OCI-LY7 (cell line): ENCODE measurements at regions not wholly inside any gene's neighbourhood (a gene's known extent, or its start where the extent isn't known, plus 50 kb on each side); places are given as distances from the start of the nearest gene placed in this dataset.

Experiments used
- BruUV-seq: library from RNA; stranded (reverse); fragments of 400-500 nt; replicated peaks from 2 replicates; lab custom pipeline; 2021; lab: Mats Ljungman, UMichigan
- CTCF ChIA-PET: fragments of 300-600 bp; sonication (Branson Sonifier 250); formaldehyde crosslinking; loops from one replicate; lab custom pipeline; 2022; ENCODE audit warnings: antibody characterized with exemption; ENCODE audit not compliant: unreplicated experiment; lab: Charles Lee
- POLR2A ChIA-PET: fragments of 300-600 bp; sonication (Branson Sonifier 250); formaldehyde crosslinking; loops from one replicate; lab custom pipeline; 2022; ENCODE audit warnings: antibody characterized with exemption; lab: Charles Lee
- DNase-seq: peaks from one replicate; pipeline ENCODE4 v3.0.0-alpha.2; 2015; ENCODE audit warnings: low spot score
- H2AFZ ChIP-seq: fragments of 200-600 bp; sonication (generic), shearing (Covaris generic); 2 replicates; pipeline ENCODE4 v1.6.1; 2014; ENCODE audit warnings: mild to moderate bottlenecking, antibody characterized with exemption, low read length, moderate library complexity
- H3K27ac ChIP-seq: fragments of 200-600 bp; sonication (generic); 2 replicates; pipeline ENCODE4 v1.5.1; 2014; ENCODE audit warnings: mixed run types, low read depth, mild to moderate bottlenecking, moderate library complexity, low read length, inconsistent platforms; ENCODE audit not compliant: poor library complexity, severe bottlenecking
- H3K36me3 ChIP-seq: fragments of 200-600 bp; sonication (generic); 2 replicates; pipeline ENCODE4 v1.6.1; 2014; ENCODE audit warnings: mild to moderate bottlenecking, antibody characterized with exemption, low read length, moderate library complexity, mixed read lengths; ENCODE audit not compliant: insufficient read depth
- H3K4me1 ChIP-seq: fragments of 200-600 bp; sonication (generic); 2 replicates; pipeline ENCODE4 v1.5.1; 2014; ENCODE audit warnings: mild to moderate bottlenecking, low read length; ENCODE audit not compliant: insufficient read depth, poor library complexity, severe bottlenecking
- H3K4me2 ChIP-seq: fragments of 200-600 bp; sonication (generic); 2 replicates; pipeline ENCODE4 v1.6.1; 2014; ENCODE audit warnings: mild to moderate bottlenecking, low read length
- H3K4me3 ChIP-seq: fragments of 200-600 bp; sonication (generic); 2 replicates; pipeline ENCODE4 v1.5.1; 2014; ENCODE audit warnings: mild to moderate bottlenecking, low read depth, low read length; ENCODE audit not compliant: poor library complexity, severe bottlenecking
- H3K79me2 ChIP-seq: fragments of 200-600 bp; sonication (generic); 2 replicates; pipeline ENCODE4 v1.6.1; 2016; ENCODE audit warnings: low read depth, mild to moderate bottlenecking, low read length, moderate library complexity, mixed read lengths; ENCODE audit not compliant: insufficient read depth
- H3K9me2 ChIP-seq: fragments of 200-600 bp; sonication (generic); 2 replicates; pipeline ENCODE4 v1.6.1; 2016; ENCODE audit warnings: mild to moderate bottlenecking, low read length, mixed read lengths; ENCODE audit not compliant: insufficient read depth
- H3K9me3 ChIP-seq: fragments of 200-600 bp; sonication (generic); 2 replicates; pipeline ENCODE4 v1.6.1; 2014; ENCODE audit warnings: mild to moderate bottlenecking, mixed run types, low read length, mixed read lengths
- H4K20me1 ChIP-seq: fragments of 200-600 bp; sonication (generic); 2 replicates; pipeline ENCODE4 v1.6.1; 2014; ENCODE audit warnings: mild to moderate bottlenecking, antibody characterized with exemption, low read length, moderate library complexity, mixed read lengths; ENCODE audit not compliant: insufficient read depth
- EZH2phosphoT487 ChIP-seq: fragments of 200-600 bp; sonication (generic); IDR thresholded peaks from 2 replicates; pipeline ENCODE4 v1.6.1; 2018; ENCODE audit warnings: low read depth, borderline replicate concordance, mild to moderate bottlenecking, mixed run types, antibody characterized with exemption, low read length, moderate library complexity, mixed read lengths
- intact Hi-C: fragments of 100-400 bp; cut with micrococcal nuclease; formaldehyde crosslinking; loops from one replicate; pipeline ENCODE4 v1.10.0; 2022; ENCODE audit not compliant: unreplicated experiment
- TF ChIP-seq, protein P1 (sequence below): fragments of 200-600 bp; sonication (generic); conservative IDR thresholded peaks from 2 replicates; pipeline ENCODE4 v1.5.1; 2014; ENCODE audit warnings: mild to moderate bottlenecking, antibody characterized with exemption, low read length, moderate library complexity, mixed read lengths

DNA sequence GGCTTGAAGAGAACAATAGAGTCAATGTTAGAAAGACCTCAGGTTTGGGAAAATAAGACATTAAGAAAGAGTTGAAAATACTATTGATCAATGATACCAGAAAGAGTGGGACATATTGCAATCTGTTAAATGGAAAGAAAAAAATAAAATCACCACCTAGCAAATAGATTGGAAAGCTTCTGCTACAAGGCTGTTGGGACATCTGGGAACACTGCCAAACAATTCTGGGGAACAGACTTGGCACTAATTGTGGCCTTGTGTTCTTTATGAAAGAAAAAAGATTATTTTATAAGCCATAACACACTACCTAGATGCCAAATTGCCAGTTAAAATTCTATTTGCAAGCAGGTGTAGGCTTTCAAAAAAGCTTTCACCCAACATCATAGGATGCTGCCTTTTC lies 137.8 kb downstream of the TSEN15 start:
- intact Hi-C loops: no loop called here
- CTCF ChIA-PET: no interaction called here
- no peak for DNase-seq
- no peak overlapping the region for H3K27ac ChIP-seq
- H3K4me2 ChIP-seq: no peak overlapping the region
- TF ChIP-seq, protein P1, sequence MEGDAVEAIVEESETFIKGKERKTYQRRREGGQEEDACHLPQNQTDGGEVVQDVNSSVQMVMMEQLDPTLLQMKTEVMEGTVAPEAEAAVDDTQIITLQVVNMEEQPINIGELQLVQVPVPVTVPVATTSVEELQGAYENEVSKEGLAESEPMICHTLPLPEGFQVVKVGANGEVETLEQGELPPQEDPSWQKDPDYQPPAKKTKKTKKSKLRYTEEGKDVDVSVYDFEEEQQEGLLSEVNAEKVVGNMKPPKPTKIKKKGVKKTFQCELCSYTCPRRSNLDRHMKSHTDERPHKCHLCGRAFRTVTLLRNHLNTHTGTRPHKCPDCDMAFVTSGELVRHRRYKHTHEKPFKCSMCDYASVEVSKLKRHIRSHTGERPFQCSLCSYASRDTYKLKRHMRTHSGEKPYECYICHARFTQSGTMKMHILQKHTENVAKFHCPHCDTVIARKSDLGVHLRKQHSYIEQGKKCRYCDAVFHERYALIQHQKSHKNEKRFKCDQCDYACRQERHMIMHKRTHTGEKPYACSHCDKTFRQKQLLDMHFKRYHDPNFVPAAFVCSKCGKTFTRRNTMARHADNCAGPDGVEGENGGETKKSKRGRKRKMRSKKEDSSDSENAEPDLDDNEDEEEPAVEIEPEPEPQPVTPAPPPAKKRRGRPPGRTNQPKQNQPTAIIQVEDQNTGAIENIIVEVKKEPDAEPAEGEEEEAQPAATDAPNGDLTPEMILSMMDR: no peak
- TF ChIP-seq EZH2phosphoT487: no peak
- H3K79me2 ChIP-seq: no peaks in the 10 kb centered on the region
- no peaks in the 10 kb centered on the region for H3K4me1 ChIP-seq
- no peaks in the 10 kb centered on the region for H3K9me3 ChIP-seq
- no peak overlapping the region for H3K4me3 ChIP-seq
- POLR2A ChIA-PET: interaction anchor here (0.6 kb wide), 1 partner anchor 530 kb away, joined by 4 read pairs; no protein-coding TSS in a partner anchor
- BruUV-seq: no TSS peak
- H3K9me2 ChIP-seq: no peaks in the 10 kb centered on the region
- H4K20me1 ChIP-seq: no peaks in the 10 kb centered on the region
- H2AFZ ChIP-seq: no peak overlapping the region
- H3K36me3 ChIP-seq: no peaks in the 10 kb centered on the region

DNA sequence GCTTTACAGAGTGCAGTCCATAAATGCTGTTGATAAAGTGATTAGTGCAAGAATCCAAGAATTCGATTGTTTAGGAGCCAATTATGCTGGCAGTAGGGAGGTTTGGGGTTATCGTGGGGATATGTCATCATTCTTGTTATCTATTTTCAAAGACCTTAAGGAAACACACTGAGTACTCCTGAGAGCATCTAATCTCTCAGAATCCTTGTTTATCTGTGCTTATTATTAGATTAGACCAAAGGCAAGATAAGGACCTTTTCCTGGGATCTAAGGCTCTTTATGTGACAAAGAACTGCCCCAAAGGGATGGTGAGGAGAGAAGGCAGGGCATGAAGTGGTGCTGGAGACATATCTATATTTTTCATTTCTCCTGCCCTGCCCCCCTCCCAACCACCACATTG lies 139.1 kb downstream of the TSEN15 start:
- no peak overlapping the region for H3K4me3 ChIP-seq
- no peaks in the 10 kb centered on the region for H3K4me1 ChIP-seq
- H3K27ac ChIP-seq: no peak overlapping the region
- no peaks in the 10 kb centered on the region for H3K36me3 ChIP-seq
- DNase-seq: no peak
- ChIA-PET CTCF (no interaction called here), POLR2A (interaction anchor here (0.6 kb wide), 1 partner anchor 385 kb away, joined by 3 read pairs; no protein-coding TSS in a partner anchor)
- no peaks in the 10 kb centered on the region for H3K9me2 ChIP-seq
- no peak overlapping the region for H3K4me2 ChIP-seq
- no TSS peak for BruUV-seq
- intact Hi-C loops: no loop called here
- no peak overlapping the region for H2AFZ ChIP-seq
- TF ChIP-seq, protein P1: no peak
- TF ChIP-seq EZH2phosphoT487: no peak
- no peaks in the 10 kb centered on the region for H4K20me1 ChIP-seq
- H3K79me2 ChIP-seq: no peaks in the 10 kb centered on the region
- no peaks in the 10 kb centered on the region for H3K9me3 ChIP-seq

- H3K79me2 ChIP-seq: no peaks in the 10 kb centered on the region
- H3K4me2 ChIP-seq: no peak overlapping the region
- ChIA-PET CTCF (no interaction called here), POLR2A (interaction anchor here (0.6 kb wide), 1 partner anchor 385 kb away, joined by 3 read pairs; no protein-coding TSS in a partner anchor)
- H3K27ac ChIP-seq: no peak overlapping the region
- intact Hi-C loops: no loop called here
- no peaks in the 10 kb centered on the region for H4K20me1 ChIP-seq
- no peaks in the 10 kb centered on the region for H3K9me2 ChIP-seq
- H3K36me3 ChIP-seq: no peaks in the 10 kb centered on the region
- TF ChIP-seq, protein P1: no peak
- TF ChIP-seq EZH2phosphoT487: no peak
- DNase-seq: no peak
- H3K4me1 ChIP-seq: no peaks in the 10 kb centered on the region
- H3K9me3 ChIP-seq: no peaks in the 10 kb centered on the region
- no peak overlapping the region for H3K4me3 ChIP-seq
- H2AFZ ChIP-seq: no peak overlapping the region
- no TSS peak for BruUV-seq
Observed at GRCh38 chr1:184191181-184191621, 139.7 kb downstream of the TSEN15 start.
